HepG2 (cell line): ENCODE measurements at regions not wholly inside any gene's neighbourhood (a gene's known extent, or its start where the extent isn't known, plus 50 kb on each side); places are given as distances from the start of the nearest gene placed in this dataset.

Experiments
- ATAC-seq: fragments of 200-7000 bp; cut with Tn5 transposase; 3 replicates; pipeline ENCODE4 v1.9.1; 2020; ENCODE audit warnings: mild to moderate bottlenecking, moderate library complexity
- BruUV-seq: library from RNA; stranded (reverse); fragments of 400-500 nt; replicated peaks from 2 replicates; lab custom pipeline; 2021; lab: Mats Ljungman, UMichigan
- CTCF ChIA-PET: fragments of 300-600 bp; formaldehyde crosslinking; extraction: SDS; loops from one replicate; lab custom pipeline; 2021; ENCODE audit warnings: low total read pairs, inconsistent platforms, low intra/inter-chr PET ratio; lab: Yijun Ruan, JAX
- POLR2A ChIA-PET: fragments of 350-600 bp; sonication (Branson Sonifier 250); formaldehyde crosslinking; loops from one replicate; lab custom pipeline; 2020; ENCODE audit warnings: antibody characterized with exemption, inconsistent platforms; lab: Yijun Ruan, JAX
- DNase-seq: peaks from one replicate; pipeline ENCODE4 v3.0.0-alpha.2; 2015; ENCODE audit warnings: low spot score
- FAIRE-seq: peaks from 3 replicates; lab custom pipeline; 2011; peaks lifted over from hg19 to GRCh38; lab: Jason Lieb, UNC
- H2AFZ ChIP-seq: one replicate; pipeline ENCODE4 v1.6.1; 2011; ENCODE audit warnings: low read length, inconsistent platforms
- H3K27ac ChIP-seq: fragments of 300-600 bp; 3 replicates; pipeline ENCODE4 v1.8.0; 2011; ENCODE audit warnings: mixed run types, mild to moderate bottlenecking, mixed read lengths, low read length, inconsistent platforms; ENCODE audit not compliant: insufficient read depth; ENCODE audit errors: extremely low read length
- H3K27me3 ChIP-seq, 2 experiments: fragments of 200-600 bp in 1 of 2; 2 replicates in 1 of 2; 3 replicates in 1 of 2; pipeline versions ENCODE4 v1.6.0 to v1.8.0; 2011; ENCODE audit warnings: low read length in 2 of 2, mild to moderate bottlenecking in 2 of 2, moderate library complexity in 2 of 2, inconsistent platforms in 1 of 2; ENCODE audit not compliant: insufficient read depth in 2 of 2, control insufficient read depth in 1 of 2
- H3K36me3 ChIP-seq, 2 experiments: fragments of 200-600 bp in 1 of 2; replicated peaks in 1 of 2; 2 replicates in 1 of 2; 3 replicates in 1 of 2; pipeline versions ENCODE4 v1.5.1 to v1.8.0; 2011; ENCODE audit warnings: low read length in 2 of 2, inconsistent platforms in 1 of 2; ENCODE audit not compliant: insufficient read depth in 2 of 2, control insufficient read depth in 1 of 2
- H3K4me1 ChIP-seq: 2 replicates; pipeline ENCODE4 v1.5.1; 2012; ENCODE audit warnings: low read length, inconsistent platforms; ENCODE audit not compliant: insufficient read depth
- H3K4me2 ChIP-seq: 2 replicates; pipeline ENCODE4 v1.6.0; 2011; ENCODE audit warnings: low read depth, low read length, inconsistent platforms
- H3K4me3 ChIP-seq, 3 experiments: fragments of 200-600 bp in 1 of 3; sonication (generic), shearing (Covaris generic) in 1 of 3; replicated peaks in 1 of 3; 2 replicates each; pipeline ENCODE4 v1.5.1; 2011 to 2016; ENCODE audit warnings: low read length in 3 of 3, inconsistent platforms in 2 of 3, low read depth in 2 of 3, mild to moderate bottlenecking in 2 of 3, control low read depth in 1 of 3, mixed read lengths in 1 of 3; ENCODE audit not compliant: insufficient read depth in 1 of 3
- H3K79me2 ChIP-seq: one replicate; pipeline ENCODE4 v1.6.1; 2011; ENCODE audit warnings: low read length, inconsistent platforms; ENCODE audit not compliant: insufficient read depth
- H3K9ac ChIP-seq: 2 replicates; pipeline ENCODE4 v1.6.0; 2011; ENCODE audit warnings: mild to moderate bottlenecking, low read depth, low read length, inconsistent platforms; ENCODE audit not compliant: insufficient read depth
- H3K9me3 ChIP-seq: 2 replicates; pipeline ENCODE4 v1.5.1; 2012; ENCODE audit warnings: mild to moderate bottlenecking, low read length
- H4K20me1 ChIP-seq: 2 replicates; pipeline ENCODE4 v1.6.0; 2011; ENCODE audit warnings: inconsistent platforms, mild to moderate bottlenecking, low read length, moderate library complexity; ENCODE audit not compliant: insufficient read depth
- CC2D1A ChIP-seq: sonication (generic); formaldehyde crosslinking; IDR thresholded peaks from 2 replicates; pipeline ENCODE4 v1.8.1; 2023; ENCODE audit warnings: mild to moderate bottlenecking, missing genetic modification reagents
- CHD2 ChIP-seq: IDR thresholded peaks from 2 replicates; pipeline ENCODE4 v1.6.1; 2011; ENCODE audit warnings: low read depth, low read length, improper control_type of control experiment
- HNRNPK ChIP-seq: fragments of 200-400 bp; formaldehyde crosslinking; IDR thresholded peaks from 2 replicates; pipeline ENCODE4 v1.6.1; 2018; ENCODE audit warnings: low read length, low read depth, moderate library complexity, mild to moderate bottlenecking; ENCODE audit not compliant: poor library complexity, severe bottlenecking
- IKZF1 ChIP-seq: fragments of 450-650 bp; IDR thresholded peaks from 2 replicates; pipeline ENCODE4 v1.7.1; 2016
- MYC ChIP-seq: sonication (generic); formaldehyde crosslinking; IDR thresholded peaks from 2 replicates; pipeline ENCODE4 v1.9.0; 2021; ENCODE audit warnings: missing genetic modification reagents, borderline replicate concordance
- RAD21 ChIP-seq: fragments of 450-650 bp; formaldehyde crosslinking; IDR thresholded peaks from 2 replicates; pipeline ENCODE4 v1.5.0; 2020; ENCODE audit warnings: mild to moderate bottlenecking
- RFX5 ChIP-seq: IDR thresholded peaks from 2 replicates; pipeline ENCODE4 v1.6.1; 2011; ENCODE audit warnings: low read depth, low read length, improper control_type of control experiment
- SALL1 ChIP-seq: sonication (generic); formaldehyde crosslinking; IDR thresholded peaks from 2 replicates; pipeline ENCODE4 v1.8.0; 2022; ENCODE audit warnings: mild to moderate bottlenecking, missing genetic modification reagents
- SOX6 ChIP-seq, 2 experiments: fragments of 450-650 bp in 1 of 2; sonication (generic) in 1 of 2; formaldehyde crosslinking in 1 of 2; IDR thresholded peaks; 2 replicates each; pipeline versions ENCODE4 v1.4.0 to v1.6.1; 2017 to 2020; ENCODE audit warnings: antibody characterized with exemption in 1 of 2, mild to moderate bottlenecking in 1 of 2, missing genetic modification reagents in 1 of 2
- SRF ChIP-seq: IDR thresholded peaks from 2 replicates; pipeline ENCODE4 v1.6.1; 2011; ENCODE audit warnings: mild to moderate bottlenecking, low read depth, low read length, moderate library complexity
- U2AF1 ChIP-seq: fragments of 200-400 bp; formaldehyde crosslinking; optimal IDR thresholded peaks from 2 replicates; pipeline ENCODE3; 2017; ENCODE audit warnings: mild to moderate bottlenecking, low read depth, low read length
- ZFYVE20 ChIP-seq: sonication (generic); formaldehyde crosslinking; IDR thresholded peaks from 2 replicates; pipeline ENCODE4 v1.8.0; 2023; ENCODE audit warnings: low read depth, mild to moderate bottlenecking, moderate library complexity, missing genetic modification reagents, borderline replicate concordance
- ZNF230 ChIP-seq: sonication (generic); formaldehyde crosslinking; IDR thresholded peaks from 2 replicates; pipeline ENCODE4 v1.4.0; 2020; ENCODE audit warnings: mild to moderate bottlenecking, missing genetic modification reagents
- ZNF263 ChIP-seq: sonication (generic); formaldehyde crosslinking; IDR thresholded peaks from 2 replicates; pipeline ENCODE4 v1.4.0; 2020; ENCODE audit warnings: missing genetic modification reagents
- ZNF441 ChIP-seq: sonication (generic); formaldehyde crosslinking; IDR thresholded peaks from 2 replicates; pipeline ENCODE4 v1.7.0; 2021; ENCODE audit warnings: missing genetic modification reagents, borderline replicate concordance
- ZNF556 ChIP-seq: sonication (generic); formaldehyde crosslinking; IDR thresholded peaks from 2 replicates; pipeline ENCODE4 v1.4.0; 2020; ENCODE audit warnings: mild to moderate bottlenecking, missing genetic modification reagents, borderline replicate concordance
- WGBS: methylation state at CpG from one replicate; pipeline ENCODE4 v1.1.6; 2017; ENCODE audit warnings: low lambda C conversion rate; 5-methylcytosine and 5-hydroxymethylcytosine counted together
- in situ Hi-C: cut with HindIII; loops from 2 replicates; pipeline ENCODE4 v1.10.0; 2017; ENCODE audit warnings: low pct_unique_long_range_greater_than_20kb; ENCODE audit not compliant: extremely low pct_ligation_motif_present
- intact Hi-C: fragments of 100-400 bp; cut with micrococcal nuclease; formaldehyde crosslinking; loops from one replicate; pipeline ENCODE4 v1.10.0; 2022; ENCODE audit not compliant: unreplicated experiment
- TF ChIP-seq, protein P1 (sequence below): sonication (generic); formaldehyde crosslinking; conservative IDR thresholded peaks from 2 replicates; pipeline ENCODE4 v1.4.0; 2020; ENCODE audit warnings: missing genetic modification reagents

DNA sequence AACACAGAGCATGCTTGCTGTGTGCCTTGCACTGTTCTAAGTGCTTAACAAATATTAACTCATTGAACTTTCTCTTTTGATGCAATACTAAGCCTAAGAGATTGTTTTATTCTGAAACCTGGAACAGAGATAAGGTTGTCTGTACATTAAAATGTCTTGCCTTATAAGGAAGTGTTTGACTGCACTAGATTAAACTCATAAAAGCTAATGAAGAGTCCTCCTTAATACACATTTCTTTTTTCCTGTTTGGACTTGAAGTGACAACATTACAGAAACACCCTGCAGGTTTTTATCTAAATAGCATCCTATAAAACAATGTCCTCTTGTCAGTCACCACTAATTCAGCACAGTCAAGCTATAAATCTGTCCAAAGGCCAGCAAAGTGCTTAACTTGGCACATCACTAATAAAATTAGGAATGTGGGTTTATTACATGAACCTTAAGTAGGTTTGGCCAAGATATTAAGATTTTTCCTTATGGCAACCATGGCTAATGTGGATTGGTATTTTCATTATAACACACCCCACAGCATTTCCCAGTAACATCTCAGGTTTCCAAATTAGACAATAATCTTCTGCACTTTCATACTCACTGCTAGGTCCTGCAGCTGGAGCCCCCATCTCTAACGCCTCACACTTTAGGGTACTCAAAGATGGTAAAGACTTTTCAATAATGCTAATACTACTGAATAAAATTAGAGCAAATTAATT, 389.7 kb downstream of the LMO4 start:
- no peak for ATAC-seq
- no peak for DNase-seq
- POLR2A ChIA-PET: no interaction called here

DNA sequence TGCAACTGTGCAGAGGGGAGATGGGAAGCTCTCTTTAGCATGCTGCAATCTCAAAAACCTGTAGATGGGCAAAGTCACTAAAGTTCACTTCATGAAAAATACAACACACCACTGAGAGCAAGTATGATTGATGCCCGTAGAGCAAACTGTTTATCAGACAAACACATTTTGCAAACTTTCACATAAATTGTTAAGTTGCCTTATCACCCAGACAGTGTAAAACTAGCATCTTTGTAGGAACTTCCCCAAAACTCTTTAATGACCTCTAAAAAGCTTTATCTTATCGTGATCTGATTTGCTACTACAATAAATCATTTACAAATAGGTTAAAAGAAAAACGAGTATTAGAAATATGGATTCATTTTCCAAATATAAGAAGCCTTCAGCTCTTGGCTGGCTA, 391.0 kb downstream of the LMO4 start:
- Histone ChIP-seq H3K27ac (no peak overlapping the region), H4K20me1 (no peaks in the 10 kb centered on the region), H2AFZ (no peak overlapping the region), H3K4me3 (no peak overlapping the region), H3K36me3 (no peaks in the 10 kb centered on the region), H3K79me2 (no peaks in the 10 kb centered on the region), H3K4me1 (peaks cover 31% of the 10 kb centered on the region), H3K27me3 (no peaks in the 10 kb centered on the region), H3K4me2 (no peak overlapping the region), H3K9ac (no peak overlapping the region), H3K9me3 (no peaks in the 10 kb centered on the region)
- no peak for ATAC-seq
- DNase-seq: no peak
- FAIRE-seq: no peak
- TF ChIP-seq ZFYVE20 (CRISPR knock-in tag) (no peak), SALL1 (CRISPR knock-in tag) (no peak), CC2D1A (CRISPR knock-in tag) (no peak), ZNF230 (no peak), RFX5 (no peak), ZNF263 (CRISPR knock-in tag) (no peak), CHD2 (no peak), ZNF441 (CRISPR knock-in tag) (no peak), U2AF1 (no peak), SOX6 (IDR thresholded peaks at IDR 0.05) (no peak), SOX6 (CRISPR knock-in tag; IDR thresholded peaks at IDR 0.05) (no peak), IKZF1 (no peak), HNRNPK (no peak), MYC (CRISPR knock-in tag) (no peak), ZNF556 (CRISPR knock-in tag) (no peak)
- TF ChIP-seq, protein P1, sequence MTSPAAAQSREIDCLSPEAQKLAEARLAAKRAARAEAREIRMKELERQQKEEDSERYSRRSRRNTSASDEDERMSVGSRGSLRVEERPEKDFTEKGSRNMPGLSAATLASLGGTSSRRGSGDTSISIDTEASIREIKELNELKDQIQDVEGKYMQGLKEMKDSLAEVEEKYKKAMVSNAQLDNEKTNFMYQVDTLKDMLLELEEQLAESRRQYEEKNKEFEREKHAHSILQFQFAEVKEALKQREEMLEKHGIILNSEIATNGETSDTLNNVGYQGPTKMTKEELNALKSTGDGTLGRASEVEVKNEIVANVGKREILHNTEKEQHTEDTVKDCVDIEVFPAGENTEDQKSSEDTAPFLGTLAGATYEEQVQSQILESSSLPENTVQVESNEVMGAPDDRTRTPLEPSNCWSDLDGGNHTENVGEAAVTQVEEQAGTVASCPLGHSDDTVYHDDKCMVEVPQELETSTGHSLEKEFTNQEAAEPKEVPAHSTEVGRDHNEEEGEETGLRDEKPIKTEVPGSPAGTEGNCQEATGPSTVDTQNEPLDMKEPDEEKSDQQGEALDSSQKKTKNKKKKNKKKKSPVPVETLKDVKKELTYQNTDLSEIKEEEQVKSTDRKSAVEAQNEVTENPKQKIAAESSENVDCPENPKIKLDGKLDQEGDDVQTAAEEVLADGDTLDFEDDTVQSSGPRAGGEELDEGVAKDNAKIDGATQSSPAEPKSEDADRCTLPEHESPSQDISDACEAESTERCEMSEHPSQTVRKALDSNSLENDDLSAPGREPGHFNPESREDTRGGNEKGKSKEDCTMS (CRISPR knock-in tag): no peak
- CTCF ChIA-PET: no interaction called here
- no TSS peak for BruUV-seq
- WGBS: 42% methylated on average over 3 of the region's 3 CpGs
- in situ Hi-C loops: no loop called here
- POLR2A ChIA-PET: no interaction called here
- intact Hi-C loops: no loop called here

More for the DNA sequence above, 389.7 kb downstream of the LMO4 start:
- no peak for TF ChIP-seq RAD21 (CRISPR knock-in tag)
- TF ChIP-seq SRF: peak; percentile 24; the same call in 1 of the 2 replicates
- TF ChIP-seq, all 625 proteins: peak for 1
- no TSS peak for BruUV-seq
- no peak for FAIRE-seq
- H3K27me3 ChIP-seq: no peaks in the 10 kb centered on the region
- CTCF ChIA-PET: no interaction called here
- peaks cover 31% of the 10 kb centered on the region for H3K4me1 ChIP-seq
- no peak overlapping the region for H3K27ac ChIP-seq
- no peak overlapping the region for H3K4me3 ChIP-seq
- no peak overlapping the region for H2AFZ ChIP-seq
- H4K20me1 ChIP-seq: no peaks in the 10 kb centered on the region
- no peaks in the 10 kb centered on the region for H3K9me3 ChIP-seq
- no peak overlapping the region for H3K4me2 ChIP-seq
- H3K36me3 ChIP-seq: no peaks in the 10 kb centered on the region
- 36% methylated on average over 1 of the region's 1 CpG for WGBS
- in situ Hi-C loops: no loop called here
- intact Hi-C loops: no loop called here
- H3K9ac ChIP-seq: no peak overlapping the region
- no peaks in the 10 kb centered on the region for H3K79me2 ChIP-seq
